Globus pallidus (tissue), 1 donor: ENCODE measurements at regions not wholly inside any gene's neighbourhood (a gene's known extent, or its start where the extent isn't known, plus 50 kb on each side); places are given as distances from the start of the nearest gene placed in this dataset.

Source experiments
- DNase-seq: peaks from one replicate; pipeline ENCODE4 v3.0.0-alpha.2; 2015; ENCODE audit warnings: low spot score

DNA sequence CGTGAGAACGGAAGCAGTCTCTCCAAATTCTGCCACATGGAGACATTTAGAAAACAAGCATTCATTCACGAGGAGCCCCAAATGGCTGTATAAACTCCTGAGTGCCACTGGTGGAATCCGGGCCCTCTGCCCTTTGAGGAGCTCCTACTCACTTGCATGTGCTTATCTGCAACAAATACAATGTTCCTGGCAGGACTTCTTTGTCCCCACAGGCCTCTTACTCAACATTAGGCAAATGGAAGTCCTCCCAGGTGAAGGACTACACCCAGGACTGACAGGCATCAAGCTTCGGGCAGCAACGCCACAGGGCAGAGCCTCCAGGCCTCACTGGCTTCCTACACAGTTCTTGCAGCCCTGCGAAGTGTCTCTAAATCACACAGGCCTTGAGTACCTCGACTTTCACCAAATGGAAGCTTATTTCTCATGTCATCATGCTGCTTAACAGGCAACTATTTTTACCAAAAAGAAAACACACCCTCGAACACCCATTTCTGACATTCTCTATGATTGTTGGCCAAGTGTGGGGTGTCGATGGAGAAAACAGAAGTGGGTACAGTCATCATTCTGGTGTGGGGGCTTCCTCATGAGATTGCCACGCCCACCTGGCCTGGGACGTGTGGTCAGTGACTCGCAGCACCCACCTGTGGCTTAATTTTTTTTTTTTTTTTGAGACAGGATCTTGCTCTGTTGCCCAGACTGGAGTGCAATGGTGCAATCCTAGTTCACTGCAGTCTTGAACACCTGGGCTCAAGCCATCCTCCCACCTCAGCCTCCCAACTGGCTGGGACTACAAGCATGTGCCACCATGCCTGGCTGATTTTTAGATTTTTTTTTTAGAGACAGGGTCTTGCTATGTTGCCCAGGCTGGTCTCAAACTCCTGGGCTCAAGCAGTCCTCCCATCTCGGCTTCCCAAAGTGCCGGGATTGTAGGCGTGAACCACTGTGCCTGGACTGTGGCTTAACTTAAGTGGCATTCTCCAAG, 186.8 kb upstream of the GLI2 start:
- no peak for DNase-seq

GRCh38 chr2:120549841-120550240, 185.8 kb upstream of the GLI2 start:
- DNase-seq: no peak

DNA sequence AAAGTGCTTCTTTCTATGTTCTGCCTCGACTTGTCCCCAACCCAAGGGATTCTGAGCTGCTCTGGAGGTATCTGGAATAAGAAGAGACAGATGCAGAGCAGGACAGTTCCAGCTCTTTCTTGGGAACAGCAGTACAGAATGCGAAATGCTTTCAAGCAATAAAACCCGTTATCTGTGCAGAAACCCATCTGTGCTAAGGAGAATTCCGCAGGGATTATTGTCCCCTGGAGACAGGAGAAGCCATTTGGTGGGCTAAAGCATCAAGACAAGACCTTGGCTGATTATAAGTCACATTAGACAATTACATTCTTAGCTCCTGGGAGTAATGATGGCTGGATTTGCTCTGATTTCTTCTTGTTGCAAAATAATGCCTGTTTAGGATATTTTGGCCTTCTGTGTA, 185.4 kb upstream of the GLI2 start:
- DNase-seq: no peak

- DNase-seq: no peak
Measured at GRCh38 chr2:120550893-120551446, 184.7 kb upstream of the GLI2 start.

- no peak for DNase-seq
Measured at GRCh38 chr2:120551522-120551921, 184.1 kb upstream of the GLI2 start.

GRCh38 chr2:120552079-120552478, 183.6 kb upstream of the GLI2 start:
- no peak for DNase-seq

DNA sequence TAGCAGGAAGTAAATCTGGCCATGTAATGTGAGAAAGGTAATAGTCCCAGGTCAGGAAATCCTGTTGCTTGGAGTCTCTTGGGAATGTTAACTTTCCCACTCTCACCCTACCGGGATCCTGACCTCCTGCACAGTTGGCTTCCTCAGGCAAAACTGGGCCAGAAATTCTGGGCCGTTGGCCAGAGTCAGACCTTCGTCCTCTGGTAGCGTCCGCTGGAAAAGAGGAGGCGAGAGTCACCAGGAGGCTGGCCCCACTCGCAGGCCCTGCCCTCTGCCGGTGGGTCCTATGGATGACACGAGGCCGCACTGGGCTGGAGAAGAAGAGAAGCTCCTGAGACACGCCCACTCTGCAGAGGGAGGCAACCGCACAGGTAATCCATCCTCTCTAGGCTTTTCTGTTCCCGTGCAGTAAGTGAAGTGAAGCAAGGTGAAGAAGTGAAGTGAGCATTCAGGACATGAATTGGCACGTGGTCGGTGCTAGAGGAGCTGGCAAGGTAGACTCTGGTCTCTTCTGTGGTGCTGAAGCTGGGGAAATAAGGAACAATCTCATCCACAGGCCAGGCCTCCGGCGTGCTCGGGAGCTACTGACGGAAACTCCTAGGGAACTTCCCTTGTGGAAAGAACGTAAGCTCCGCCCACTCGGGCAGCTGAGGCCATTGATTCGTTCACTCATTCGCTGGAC, 182.7 kb upstream of the GLI2 start:
- peak; percentile 38 for DNase-seq

DNA sequence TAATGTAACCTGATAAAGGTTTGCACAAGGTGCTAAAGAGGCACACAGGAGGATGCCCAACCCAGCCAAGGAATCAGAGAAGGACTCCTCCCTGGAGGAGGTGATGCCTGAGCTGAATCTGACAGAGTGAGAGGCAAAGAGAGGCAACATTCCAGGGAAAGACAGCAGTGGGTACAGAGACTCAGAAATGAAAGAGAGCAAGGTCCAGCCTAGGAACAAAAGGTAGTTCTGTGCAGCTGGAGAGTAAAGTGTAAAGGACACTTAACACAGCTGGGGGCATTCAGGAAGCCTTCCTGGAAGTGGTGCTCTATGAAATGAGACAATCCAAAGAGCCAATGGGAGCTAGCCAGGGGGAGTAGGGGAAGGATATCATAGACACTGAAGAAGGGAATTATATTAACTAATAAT, 181.0 kb upstream of the GLI2 start:
- no peak for DNase-seq

- DNase-seq: no peak
Measured at GRCh38 chr2:120555092-120555491, 180.6 kb upstream of the GLI2 start.

DNA sequence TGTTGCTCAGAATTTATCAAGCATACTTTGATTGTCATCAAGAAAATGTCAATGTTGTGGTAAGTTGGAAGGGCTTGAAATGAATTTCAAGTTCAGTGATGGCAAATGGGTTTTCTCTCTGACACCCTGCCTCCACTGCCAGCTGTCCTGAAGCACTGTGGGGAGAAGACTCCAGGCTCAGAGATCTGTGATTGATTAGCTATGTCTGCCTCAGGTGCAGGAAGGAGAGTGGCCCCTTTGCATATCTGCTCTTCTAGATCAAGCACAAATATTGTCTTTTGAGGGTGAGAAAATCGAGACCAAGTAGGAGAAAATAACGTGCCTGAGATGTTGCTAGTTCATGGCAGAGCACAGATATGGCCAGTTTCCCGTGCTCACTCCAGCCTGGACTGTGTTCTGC, 178.8 kb upstream of the GLI2 start:
- DNase-seq: no peak

- no peak for DNase-seq
Measured at GRCh38 chr2:120558847-120559246, 176.8 kb upstream of the GLI2 start.

DNA sequence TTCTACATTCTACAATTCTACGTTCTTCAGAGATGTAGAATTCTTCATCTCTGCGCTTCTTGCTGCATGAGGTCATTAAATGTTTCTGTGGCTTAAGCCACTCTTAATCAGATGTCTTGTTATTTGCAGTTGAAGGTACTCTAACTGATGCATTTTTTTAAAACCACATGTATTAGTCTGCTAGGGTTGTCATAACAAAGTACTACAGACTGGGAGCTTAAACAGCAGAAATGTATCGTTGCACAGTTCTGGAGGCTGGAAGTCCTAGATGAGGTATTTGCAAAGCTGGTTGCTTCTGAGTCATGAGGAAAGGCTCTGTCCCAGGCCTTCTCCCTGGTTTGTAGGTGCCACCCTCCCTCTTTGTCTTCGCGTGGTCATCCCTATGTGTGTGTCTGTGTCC, 176.3 kb upstream of the GLI2 start:
- DNase-seq: no peak

DNA sequence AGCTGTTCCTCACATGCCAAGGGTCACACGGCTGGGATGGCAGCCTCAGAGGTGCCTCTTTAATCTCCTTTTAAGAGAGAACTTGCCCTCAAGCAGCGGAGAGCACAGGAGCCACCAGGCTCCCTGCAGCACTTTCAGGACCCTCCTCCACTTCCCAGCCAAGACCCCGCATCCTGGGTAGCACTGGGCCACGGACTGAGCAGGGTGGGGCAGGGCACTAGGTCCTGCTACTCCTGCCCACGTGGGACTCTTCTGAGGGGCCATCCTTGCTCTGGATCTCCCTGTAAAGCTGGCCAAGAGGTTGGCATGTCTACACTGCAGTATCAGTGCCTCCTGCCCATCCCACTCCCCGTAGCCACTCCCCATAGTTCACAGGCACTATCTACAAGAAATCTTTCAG, 175.3 kb upstream of the GLI2 start:
- DNase-seq: no peak

- DNase-seq: no peak
Measured at GRCh38 chr2:120561379-120562035, 174.2 kb upstream of the GLI2 start.

DNA sequence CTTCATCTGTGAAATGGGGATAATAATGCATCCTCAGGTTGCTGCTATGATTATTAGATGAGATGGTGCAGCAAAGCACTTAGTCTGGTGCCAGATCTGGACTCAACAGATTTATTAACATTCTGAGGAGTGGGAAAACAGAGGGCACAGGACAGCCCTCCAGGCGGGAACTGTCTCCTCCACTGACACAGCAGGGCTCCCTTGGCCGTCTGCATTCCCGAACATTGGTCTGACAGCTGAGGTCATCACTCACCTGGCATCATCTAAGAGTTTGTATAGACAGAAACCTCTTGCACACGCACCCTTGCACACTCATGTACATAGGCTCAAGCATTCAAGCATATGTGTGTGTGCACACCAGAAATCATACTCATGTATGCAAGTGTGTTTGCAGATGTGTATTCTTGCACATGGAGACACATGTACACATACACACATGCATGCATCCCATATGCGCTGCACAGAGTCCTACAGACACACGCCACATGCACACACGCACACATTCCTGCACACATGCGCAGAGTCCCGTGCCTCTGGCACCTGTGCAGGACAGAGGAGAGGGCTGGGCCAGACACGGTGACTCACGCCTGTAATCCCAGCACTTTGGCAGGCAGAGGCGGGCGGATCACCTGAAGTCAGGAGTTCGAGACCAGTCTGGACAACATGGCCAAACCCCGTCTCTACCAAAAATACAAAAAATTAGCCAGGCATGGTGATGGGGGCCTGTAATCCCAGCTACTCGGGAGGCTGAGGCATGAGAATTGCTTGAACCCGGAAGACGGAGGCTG, 173.3 kb upstream of the GLI2 start:
- no peak for DNase-seq

GRCh38 chr2:120563616-120564015, 172.1 kb upstream of the GLI2 start:
- no peak for DNase-seq

GRCh38 chr2:120564213-120565094, 171.2 kb upstream of the GLI2 start:
- DNase-seq: no peak

DNA sequence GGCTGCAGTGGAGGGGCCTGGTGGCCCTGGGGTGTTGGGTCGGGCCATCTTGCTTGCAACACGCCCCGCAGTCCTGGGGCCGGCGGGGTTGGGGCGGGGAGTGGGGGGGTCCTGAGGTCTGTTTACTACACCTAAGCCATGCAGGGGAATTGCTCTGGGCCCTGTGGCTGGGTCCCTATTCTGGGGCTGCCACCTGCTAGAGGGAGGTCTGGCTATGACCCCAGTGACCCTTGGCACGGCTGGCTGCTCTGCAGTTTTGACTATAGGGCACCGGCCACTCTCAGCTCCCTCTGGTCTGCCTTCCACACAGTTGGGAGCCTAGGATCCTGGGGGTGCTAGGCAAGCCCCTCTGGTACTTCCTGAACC, 170.6 kb upstream of the GLI2 start:
- DNase-seq: no peak

- no peak for DNase-seq
Measured at GRCh38 chr2:120565929-120566328, 169.7 kb upstream of the GLI2 start.

DNA sequence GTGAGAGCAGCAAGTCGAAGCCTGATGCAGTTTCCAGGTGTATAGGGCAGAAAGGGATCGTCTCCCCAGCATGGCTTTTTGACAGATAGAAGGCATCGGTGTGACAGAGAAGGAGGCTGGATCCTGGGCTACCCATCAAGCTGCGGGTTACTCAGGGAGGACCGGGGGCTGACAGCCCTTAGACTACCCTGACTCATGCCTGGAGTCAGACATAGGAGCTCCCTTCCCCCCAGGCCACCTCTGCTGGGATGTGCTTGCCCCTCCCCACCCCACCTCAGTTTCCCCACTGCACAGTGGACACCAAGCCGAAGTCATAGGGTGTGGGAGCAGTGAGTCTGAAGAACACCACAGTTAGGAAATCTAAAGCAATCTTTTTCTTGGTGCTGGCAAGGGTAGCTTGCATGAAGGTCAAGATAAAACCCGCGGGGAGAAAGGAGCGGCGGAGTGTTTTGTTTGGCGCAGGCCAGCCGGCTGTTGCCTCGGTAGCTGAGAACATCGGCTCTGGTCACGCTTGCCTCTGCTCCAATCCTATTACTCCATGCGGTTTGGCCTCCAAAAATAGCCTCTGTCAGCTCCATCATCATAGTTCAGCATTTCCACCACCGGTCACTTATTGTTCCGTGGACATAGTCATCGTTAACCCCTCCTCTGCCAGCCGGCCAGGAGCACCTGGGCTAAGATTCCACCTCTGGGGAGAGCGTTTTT, 169.2 kb upstream of the GLI2 start:
- DNase-seq: no peak
